GM03348 (cell line): ENCODE measurements at regions not wholly inside any gene's neighbourhood (a gene's known extent, or its start where the extent isn't known, plus 50 kb on each side); places are given as distances from the start of the nearest gene placed in this dataset.
"Not testable (repeated sequence)": the region's sequence is repeated elsewhere in the genome, so short reads cannot be mapped to it uniquely, and the experiment has no call there.

Experiments
- DNase-seq: peaks from one replicate; pipeline ENCODE4 v3.0.0; 2012; ENCODE audit warnings: low spot score

GRCh38 chr2:195466427-195466826 lies 190.6 kb upstream of the SLC39A10 start:
- DNase-seq, result no peak

DNA sequence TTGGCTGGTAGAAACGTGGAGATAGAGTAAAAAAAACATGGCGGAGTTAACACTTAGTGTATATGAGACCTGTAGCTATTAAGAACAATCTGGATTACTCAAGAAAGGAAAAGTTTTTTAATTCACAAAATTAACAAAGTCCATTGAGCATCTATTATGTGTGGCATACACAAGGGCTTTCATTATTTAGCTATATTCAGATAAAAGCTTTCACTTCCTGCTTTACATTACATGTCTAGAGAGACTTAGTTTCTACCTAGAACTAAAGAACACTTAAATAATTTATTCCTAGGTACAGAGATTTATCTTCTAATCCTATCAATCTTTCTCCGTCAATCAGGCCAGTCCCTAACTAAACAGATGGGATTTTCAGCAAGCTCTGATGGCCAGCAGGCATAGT lies 196.0 kb upstream of the SLC39A10 start:
- DNase-seq, result no peak

- no peak for DNase-seq
Observed at GRCh38 chr2:195458936-195459335, 198.1 kb upstream of the SLC39A10 start.

- no peak for DNase-seq
Observed at GRCh38 chr2:195457873-195458272, 199.2 kb upstream of the SLC39A10 start.

- no peak for DNase-seq
Observed at GRCh38 chr2:195456771-195457170, 200.3 kb upstream of the SLC39A10 start.

DNA sequence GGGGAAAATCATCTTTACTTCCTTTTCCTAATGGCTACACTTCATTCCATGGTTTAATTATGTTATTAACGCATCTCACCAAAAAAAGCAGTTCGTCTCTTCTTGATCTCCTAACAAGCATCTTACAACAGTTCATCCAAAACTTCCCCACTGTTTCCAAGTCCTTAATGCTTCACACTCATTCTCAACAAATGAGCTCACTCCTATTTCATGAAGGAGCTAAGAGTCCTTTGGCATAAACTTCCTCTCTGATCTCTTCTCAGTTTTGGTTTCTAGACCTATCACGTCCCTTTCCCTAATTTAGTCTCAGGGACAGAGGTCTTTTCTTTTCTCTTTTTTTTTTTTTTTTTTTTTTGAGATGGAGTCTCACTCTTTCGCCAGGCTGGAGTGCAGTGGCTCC lies 205.9 kb upstream of the SLC39A10 start:
- DNase-seq, result peak; percentile 5

DNA sequence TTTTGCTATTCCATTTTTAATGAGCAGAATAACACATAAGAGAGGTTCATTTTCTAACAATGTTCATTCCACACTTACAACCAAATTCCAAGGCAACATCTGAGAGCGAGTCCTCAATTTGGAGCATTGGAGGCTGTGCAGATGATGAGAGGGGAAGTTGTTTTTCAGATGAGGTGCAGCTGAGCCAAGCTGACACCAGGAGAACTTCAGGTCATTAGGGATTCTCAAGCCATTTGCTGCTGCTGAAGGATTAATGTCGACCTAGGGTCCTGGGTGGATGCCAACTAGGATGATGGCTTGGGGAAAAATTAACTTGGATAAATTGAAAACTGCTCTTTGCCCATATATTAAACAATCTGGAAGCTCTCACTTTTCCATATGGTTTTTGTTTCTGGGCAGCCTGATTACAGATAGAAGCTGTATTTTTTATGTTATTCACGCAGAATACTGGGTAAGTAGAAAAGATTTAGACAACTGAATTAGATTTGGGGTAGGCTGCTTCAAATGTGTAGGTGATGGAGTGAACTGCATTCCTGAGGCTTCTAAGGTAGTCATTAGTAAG lies 206.4 kb upstream of the SLC39A10 start:
- DNase-seq, result peak; percentile 3

GRCh38 chr2:195447323-195447975 lies 209.6 kb upstream of the SLC39A10 start:
- no peak for DNase-seq

DNA sequence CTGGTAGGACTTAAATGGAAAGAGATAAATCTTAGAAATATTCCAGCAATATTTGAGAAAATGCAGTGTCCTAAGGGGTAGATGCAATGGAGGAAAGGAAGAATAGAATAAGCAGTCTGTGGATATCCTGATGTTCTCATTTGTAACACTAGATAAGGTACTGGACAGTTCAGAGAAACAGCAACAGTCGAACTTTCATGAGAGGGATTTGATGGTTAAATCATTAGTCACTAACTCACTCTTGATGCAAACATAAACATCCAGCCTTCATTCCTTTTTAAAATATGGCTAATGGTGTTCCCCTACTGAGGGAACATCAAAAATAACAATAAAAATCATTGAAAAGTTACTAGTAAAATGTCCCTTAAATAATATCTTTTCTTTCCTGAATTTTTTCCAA lies 211.4 kb upstream of the SLC39A10 start:
- no peak for DNase-seq

- no peak for DNase-seq
Observed at GRCh38 chr2:195443926-195444325, 213.1 kb upstream of the SLC39A10 start.

DNA sequence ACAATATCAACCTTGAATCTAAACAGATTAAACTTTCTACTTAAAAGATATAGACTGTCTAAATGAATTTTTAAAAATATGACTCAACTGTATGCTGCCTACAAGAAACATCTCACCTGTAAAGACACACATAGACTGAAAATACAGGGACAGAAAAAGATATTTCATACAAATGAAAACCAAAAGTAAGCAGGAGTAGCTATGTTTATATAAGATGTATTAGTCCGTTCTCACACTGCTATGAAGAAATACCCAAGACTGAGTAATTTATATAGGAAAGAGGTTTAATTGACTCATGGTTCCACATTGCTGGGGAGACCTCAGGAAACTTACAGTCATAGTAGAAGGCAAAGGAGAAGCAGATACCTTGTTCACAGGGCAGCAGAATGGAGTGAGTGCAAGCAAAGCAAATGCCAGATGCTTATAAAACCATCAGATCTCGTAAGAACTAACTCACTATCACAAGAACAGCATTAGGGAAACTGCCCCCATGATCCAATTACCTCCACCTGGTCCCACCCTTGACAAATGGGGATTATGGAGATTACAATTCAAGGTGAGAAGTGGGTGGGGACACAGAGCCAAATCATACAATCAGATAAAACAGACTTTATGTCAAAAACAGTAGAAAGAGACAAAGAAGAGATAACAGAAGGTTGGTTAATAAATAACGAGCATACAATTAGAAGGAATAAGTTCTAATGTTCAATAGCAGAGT lies 214.4 kb upstream of the SLC39A10 start:
- no peak for DNase-seq

DNA sequence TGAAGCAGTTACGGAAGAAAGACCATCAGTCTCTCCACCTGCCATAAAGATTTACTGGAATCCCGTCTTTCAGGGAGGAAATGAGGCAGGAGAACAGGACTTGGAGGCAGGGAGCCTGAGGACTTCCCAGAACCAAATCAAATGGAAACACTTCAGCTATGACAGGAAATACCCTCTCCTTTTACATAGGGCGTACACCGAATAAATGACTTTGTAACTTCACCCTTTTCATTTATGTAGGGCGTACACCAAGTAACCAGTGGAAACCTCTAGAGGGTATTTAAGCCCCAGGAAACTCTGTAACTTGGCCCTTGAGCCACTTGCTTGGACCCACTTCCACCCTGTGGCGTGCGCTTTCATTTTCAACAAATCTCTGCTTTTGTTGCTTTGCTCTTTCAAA lies 218.3 kb upstream of the SLC39A10 start:
- no peak for DNase-seq

- DNase-seq, result no peak
Observed at GRCh38 chr2:195437521-195437920, 219.5 kb upstream of the SLC39A10 start.

- DNase-seq, result no peak
Observed at GRCh38 chr2:195434346-195434745, 222.7 kb upstream of the SLC39A10 start.

DNA sequence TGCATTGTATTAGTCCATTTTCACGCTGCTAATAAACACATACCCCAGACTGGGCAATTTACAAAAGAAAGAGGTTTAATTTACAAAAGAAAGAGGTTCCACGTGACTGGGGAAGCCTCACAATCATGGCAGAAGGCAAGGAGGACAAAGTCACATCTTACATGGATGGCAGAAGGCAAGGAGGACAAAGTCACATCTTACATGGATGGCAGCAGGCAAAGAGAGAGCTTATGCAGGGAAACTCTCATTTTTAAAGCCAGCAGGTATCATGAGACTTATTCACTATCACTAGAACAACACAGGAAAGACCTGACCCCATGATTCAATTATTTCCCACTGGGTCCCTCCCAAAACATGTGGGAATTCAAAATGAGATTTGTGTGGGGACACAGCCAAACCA lies 223.3 kb upstream of the SLC39A10 start:
- not testable (repeated sequence) for DNase-seq

DNA sequence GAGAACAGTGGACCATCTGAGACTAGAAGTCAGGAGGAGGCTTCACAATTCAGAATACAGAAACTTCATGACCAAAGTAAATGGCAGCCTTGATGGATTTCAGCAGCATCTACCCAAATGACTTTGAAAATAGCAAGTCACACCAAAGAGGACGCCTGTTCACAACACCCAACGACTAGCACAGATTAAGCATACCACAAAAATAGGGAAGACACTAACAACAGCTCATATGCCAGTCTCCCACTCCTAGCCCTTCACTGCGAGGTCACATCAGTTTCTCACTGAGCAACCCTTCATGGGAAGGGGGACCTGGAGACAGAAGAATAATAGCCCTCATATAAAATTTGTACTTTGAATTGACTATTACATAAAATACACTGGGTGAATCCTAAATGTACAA lies 228.4 kb upstream of the SLC39A10 start:
- no peak for DNase-seq

GRCh38 chr2:195425328-195425727 lies 231.7 kb upstream of the SLC39A10 start:
- no peak for DNase-seq

DNA sequence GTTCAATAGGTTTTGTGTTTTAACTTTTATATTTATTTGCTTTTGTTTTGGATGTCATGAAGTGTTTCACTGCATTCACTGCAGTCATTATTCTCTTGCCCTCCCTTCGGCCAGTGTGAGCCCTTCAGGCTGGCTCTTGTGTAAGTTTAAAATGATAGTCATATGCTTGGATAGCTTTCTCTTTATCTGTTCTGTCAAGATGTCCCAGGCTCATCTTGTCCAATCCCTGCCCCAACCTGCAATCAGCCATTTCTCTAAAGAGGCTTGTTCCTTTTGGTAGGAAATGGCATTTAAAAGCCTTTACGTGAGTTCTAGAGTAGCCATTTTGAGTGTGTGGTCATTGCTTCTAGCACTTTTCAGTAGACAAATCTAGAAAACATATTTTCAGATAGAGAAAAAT lies 238.0 kb upstream of the SLC39A10 start:
- no peak for DNase-seq

DNA sequence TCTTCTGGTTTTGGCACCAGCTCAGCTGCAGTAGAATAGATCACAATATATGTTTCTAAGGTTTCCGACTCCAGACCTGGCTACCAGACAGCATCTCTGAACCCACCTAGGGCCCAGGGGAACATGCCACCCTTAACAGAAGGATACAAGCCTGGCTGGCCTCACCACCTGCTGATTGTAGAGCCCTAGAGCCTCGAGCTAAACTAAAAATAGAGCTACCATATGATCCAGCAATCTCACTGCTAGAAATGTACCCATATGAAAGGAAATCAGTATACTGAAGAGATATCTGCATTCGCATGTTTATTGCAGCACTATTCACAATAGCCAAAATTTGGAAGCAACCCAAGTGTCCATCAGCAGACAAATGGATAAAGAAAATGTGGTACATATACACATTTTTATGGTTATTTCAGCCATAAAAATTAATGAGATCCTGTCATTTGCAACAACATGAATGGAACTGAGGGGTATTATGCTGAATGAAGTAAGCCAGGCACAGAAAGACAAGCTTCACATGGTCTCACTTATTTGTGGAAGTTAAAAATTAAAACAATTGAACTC lies 242.4 kb upstream of the SLC39A10 start:
- no peak for DNase-seq

GRCh38 chr2:195413944-195414343 lies 243.1 kb upstream of the SLC39A10 start:
- DNase-seq, result no peak

DNA sequence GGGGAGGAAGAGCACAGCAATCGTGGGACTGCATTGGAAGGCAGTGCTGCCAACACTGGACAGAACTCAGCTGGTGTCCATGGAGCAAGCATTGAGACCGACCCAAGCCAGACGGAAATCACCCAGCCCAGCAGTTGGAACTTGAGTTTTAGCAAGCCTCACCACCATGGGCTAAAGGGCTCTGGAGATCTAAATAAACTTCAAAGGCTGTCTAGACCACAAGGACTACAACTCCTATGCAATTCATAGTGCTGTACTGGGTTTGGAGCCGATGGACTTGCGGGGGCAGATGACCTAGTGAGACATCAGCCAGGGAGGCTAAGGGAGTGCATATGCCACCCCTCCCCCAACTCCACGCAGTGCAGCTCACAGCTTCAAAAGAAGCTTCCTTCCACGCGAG lies 243.6 kb upstream of the SLC39A10 start:
- DNase-seq, result no peak

DNA sequence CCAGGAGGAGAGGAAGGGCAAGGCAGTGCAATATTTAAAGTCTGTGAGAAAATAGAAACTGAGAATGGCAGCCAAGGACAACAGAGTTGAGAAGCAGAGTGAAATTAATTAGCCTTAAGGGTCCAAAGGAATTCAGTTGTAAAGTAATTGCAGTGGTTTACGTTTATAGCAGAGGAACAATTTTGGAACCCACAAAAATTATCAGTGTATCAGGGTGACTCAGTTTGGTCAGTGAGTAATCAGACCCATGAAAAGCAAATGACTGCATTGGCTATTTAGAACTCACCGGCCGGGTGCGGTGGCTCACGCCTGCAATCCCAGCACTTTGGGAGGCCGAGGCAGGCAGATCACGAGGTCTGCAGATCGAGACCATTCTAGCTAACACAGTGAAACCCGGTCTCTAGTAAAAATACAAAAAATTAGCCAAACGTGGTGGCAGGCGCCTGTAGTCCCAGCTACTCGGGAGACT lies 245.8 kb upstream of the SLC39A10 start:
- DNase-seq, result peak; percentile 19

DNA sequence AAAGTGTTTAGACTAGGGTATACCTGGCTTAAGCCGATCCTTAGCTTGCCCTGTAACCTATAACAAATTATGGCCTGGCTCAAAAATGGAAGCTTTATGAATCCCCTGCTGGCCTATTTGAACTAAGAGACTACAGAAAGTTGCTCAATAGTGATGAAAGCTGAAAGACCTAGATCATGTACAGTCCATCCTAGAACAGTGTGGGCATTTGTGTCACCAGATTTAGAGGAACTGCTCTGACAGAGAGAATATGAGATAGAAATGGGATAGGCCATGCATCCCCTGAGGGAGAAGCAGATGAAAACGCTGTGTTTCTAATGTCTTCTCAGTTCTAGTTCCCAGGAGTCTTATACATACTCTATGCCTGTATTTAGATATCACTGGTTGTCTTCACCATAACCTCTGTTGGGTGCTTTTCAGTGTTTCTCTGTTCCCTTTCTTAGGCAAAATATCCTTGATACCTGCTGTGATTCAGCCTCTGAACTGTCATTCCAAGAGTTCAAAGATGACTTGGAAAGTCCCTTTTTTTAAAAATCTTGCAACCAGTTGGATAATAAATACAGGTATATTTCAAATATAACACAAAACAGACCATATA lies 246.9 kb upstream of the SLC39A10 start:
- DNase-seq, result no peak
